COLO829 (cell line): ENCODE measurements at regions not wholly inside any gene's neighbourhood (a gene's known extent, or its start where the extent isn't known, plus 50 kb on each side); places are given as distances from the start of the nearest gene placed in this dataset.
"Not testable (repeated sequence)": the region's sequence is repeated elsewhere in the genome, so short reads cannot be mapped to it uniquely, and the experiment has no call there.

ENCODE experiments used
- DNase-seq: peaks from one replicate; pipeline ENCODE4 v3.0.0; 2012; ENCODE audit warnings: low spot score

GRCh38 chr1:199529324-199529723 lies 498.2 kb upstream of the NR5A2 start:
- no peak for DNase-seq

GRCh38 chr1:199533361-199533760 lies 494.1 kb upstream of the NR5A2 start:
- not testable (repeated sequence) for DNase-seq

GRCh38 chr1:199545780-199546179 lies 481.7 kb upstream of the NR5A2 start:
- DNase-seq: no peak

GRCh38 chr1:199546323-199546722 lies 481.2 kb upstream of the NR5A2 start:
- DNase-seq: no peak

- no peak for DNase-seq
These were observed 478.1 kb upstream of the NR5A2 start for GRCh38 chr1:199549421-199549820.

- DNase-seq: peak; percentile 23
These were observed 477.1 kb upstream of the NR5A2 start for GRCh38 chr1:199550199-199551065.

- peak; percentile 56 for DNase-seq
These were observed 475.4 kb upstream of the NR5A2 start for GRCh38 chr1:199551967-199552565.

GRCh38 chr1:199553104-199553503 lies 474.4 kb upstream of the NR5A2 start:
- no peak for DNase-seq

GRCh38 chr1:199561334-199561733 lies 466.2 kb upstream of the NR5A2 start:
- DNase-seq: no peak

- no peak for DNase-seq
These were observed 454.5 kb upstream of the NR5A2 start for GRCh38 chr1:199573047-199573446.

- DNase-seq: no peak
These were observed 452.6 kb upstream of the NR5A2 start for GRCh38 chr1:199574950-199575349.

GRCh38 chr1:199580300-199580699 lies 447.2 kb upstream of the NR5A2 start:
- no peak for DNase-seq

GRCh38 chr1:199585392-199585791 lies 442.1 kb upstream of the NR5A2 start:
- DNase-seq: no peak

- DNase-seq: no peak
These were observed 436.8 kb upstream of the NR5A2 start for GRCh38 chr1:199590708-199591107.

GRCh38 chr1:199591468-199591867 lies 436.0 kb upstream of the NR5A2 start:
- no peak for DNase-seq

- DNase-seq: no peak
These were observed 434.0 kb upstream of the NR5A2 start for GRCh38 chr1:199593475-199593874.

GRCh38 chr1:199596448-199596847 lies 431.1 kb upstream of the NR5A2 start:
- DNase-seq: not testable (repeated sequence)

- no peak for DNase-seq
These were observed 430.4 kb upstream of the NR5A2 start for GRCh38 chr1:199597152-199597551.

GRCh38 chr1:199608414-199608813 lies 419.1 kb upstream of the NR5A2 start:
- no peak for DNase-seq

GRCh38 chr1:199612976-199613774 lies 414.3 kb upstream of the NR5A2 start:
- DNase-seq: peak; percentile 6

GRCh38 chr1:199616947-199617346 lies 410.6 kb upstream of the NR5A2 start:
- DNase-seq: no peak

- no peak for DNase-seq
These were observed 408.3 kb upstream of the NR5A2 start for GRCh38 chr1:199619223-199619622.

- DNase-seq: not testable (repeated sequence)
These were observed 401.3 kb upstream of the NR5A2 start for GRCh38 chr1:199626228-199626627.
